ENCODE measurements at regions not wholly inside any gene's neighbourhood (a gene's known extent, or its start where the extent isn't known, plus 50 kb on each side); places are given as distances from the start of the nearest gene placed in this dataset.

GRCh38 chr4:41437111-41437536 lies 100.8 kb upstream of the LIMCH1 start:
- Histone ChIP-seq H3K9me3 (ENCODE audit: low read depth) (no peaks in the 10 kb centered on the region), H3K4me1 (ENCODE audit: low read depth) (no peaks in the 10 kb centered on the region), H3K27ac (no peak overlapping the region), H3K4me3 (no peak overlapping the region), H3K27me3 (peaks cover 10% of the 10 kb centered on the region), H3K36me3 (no peaks in the 10 kb centered on the region)
- TF ChIP-seq CTCF (IDR thresholded peaks at IDR 0.05; ENCODE audit: low read depth, low read length): no peak
- no peak for DNase-seq (ENCODE audit: low read depth in 1 of 2, low spot score in 1 of 2)

GRCh38 chr4:41438931-41439297 lies 99.0 kb upstream of the LIMCH1 start:
- TF ChIP-seq CTCF (IDR thresholded peaks at IDR 0.05; ENCODE audit: low read depth, low read length): no peak
- no peak for DNase-seq (ENCODE audit: low read depth in 1 of 2, low spot score in 1 of 2)
- Histone ChIP-seq H3K27me3 (peaks cover 3% of the 10 kb centered on the region), H3K4me3 (no peak overlapping the region), H3K4me1 (ENCODE audit: low read depth) (no peaks in the 10 kb centered on the region), H3K9me3 (ENCODE audit: low read depth) (no peaks in the 10 kb centered on the region), H3K36me3 (no peaks in the 10 kb centered on the region), H3K27ac (no peak overlapping the region)

GRCh38 chr4:41442810-41443209 lies 95.1 kb upstream of the LIMCH1 start:
- no peak overlapping the region for H3K27ac ChIP-seq
- no peak overlapping the region for H3K4me3 ChIP-seq
- H3K36me3 ChIP-seq: no peaks in the 10 kb centered on the region
- peaks cover 3% of the 10 kb centered on the region for H3K27me3 ChIP-seq
- no peak for TF ChIP-seq CTCF (IDR thresholded peaks at IDR 0.05; ENCODE audit: low read depth, low read length)
- H3K4me1 ChIP-seq (ENCODE audit: low read depth): no peaks in the 10 kb centered on the region
- no peaks in the 10 kb centered on the region for H3K9me3 ChIP-seq (ENCODE audit: low read depth)
- DNase-seq (ENCODE audit: low read depth in 1 of 2, low spot score in 1 of 2): no peak

- Histone ChIP-seq H3K4me1 (ENCODE audit: low read depth) (no peaks in the 10 kb centered on the region), H3K9me3 (ENCODE audit: low read depth) (no peaks in the 10 kb centered on the region), H3K4me3 (no peak overlapping the region), H3K27me3 (peaks cover 3% of the 10 kb centered on the region), H3K36me3 (no peaks in the 10 kb centered on the region), H3K27ac (no peak overlapping the region)
- DNase-seq (ENCODE audit: low read depth in 1 of 2, low spot score in 1 of 2): no peak
- TF ChIP-seq CTCF (IDR thresholded peaks at IDR 0.05; ENCODE audit: low read depth, low read length): no peak
Measured at GRCh38 chr4:41443340-41444079, 94.4 kb upstream of the LIMCH1 start.

- H3K27ac ChIP-seq: no peak overlapping the region
- TF ChIP-seq CTCF (IDR thresholded peaks at IDR 0.05; ENCODE audit: low read depth, low read length): no peak
- H3K27me3 ChIP-seq: no peaks in the 10 kb centered on the region
Measured at GRCh38 chr4:41446391-41446790, 91.6 kb upstream of the LIMCH1 start.

More at GRCh38 chr4:41446391-41446790, 91.6 kb upstream of the LIMCH1 start:
- H3K4me1 ChIP-seq (ENCODE audit: low read depth): no peaks in the 10 kb centered on the region
- H3K4me3 ChIP-seq: no peak overlapping the region
- no peaks in the 10 kb centered on the region for H3K36me3 ChIP-seq
- no peak for DNase-seq (ENCODE audit: low read depth in 1 of 2, low spot score in 1 of 2)
- H3K9me3 ChIP-seq (ENCODE audit: low read depth): no peaks in the 10 kb centered on the region

Data from cardiac muscle cell (in vitro differentiated cells and primary cell).